GM12875 (cell line): ENCODE measurements at regions not wholly inside any gene's neighbourhood (a gene's known extent, or its start where the extent isn't known, plus 50 kb on each side); places are given as distances from the start of the nearest gene placed in this dataset.

Source experiments
- H3K4me3 ChIP-seq: one replicate; pipeline ENCODE4 v1.5.1; 2011; ENCODE audit warnings: low read depth, low read length, control low read depth
- TF ChIP-seq, protein P1 (sequence below): IDR thresholded peaks from 2 replicates; pipeline ENCODE4 v1.5.1; 2011; ENCODE audit warnings: low read depth, mild to moderate bottlenecking, control low read depth, inconsistent platforms, low read length, moderate library complexity, borderline replicate concordance; ENCODE audit not compliant: insufficient read depth

GRCh38 chr6:140464720-140465119, 1090.3 kb upstream of the CITED2 start:
- TF ChIP-seq, protein P1, sequence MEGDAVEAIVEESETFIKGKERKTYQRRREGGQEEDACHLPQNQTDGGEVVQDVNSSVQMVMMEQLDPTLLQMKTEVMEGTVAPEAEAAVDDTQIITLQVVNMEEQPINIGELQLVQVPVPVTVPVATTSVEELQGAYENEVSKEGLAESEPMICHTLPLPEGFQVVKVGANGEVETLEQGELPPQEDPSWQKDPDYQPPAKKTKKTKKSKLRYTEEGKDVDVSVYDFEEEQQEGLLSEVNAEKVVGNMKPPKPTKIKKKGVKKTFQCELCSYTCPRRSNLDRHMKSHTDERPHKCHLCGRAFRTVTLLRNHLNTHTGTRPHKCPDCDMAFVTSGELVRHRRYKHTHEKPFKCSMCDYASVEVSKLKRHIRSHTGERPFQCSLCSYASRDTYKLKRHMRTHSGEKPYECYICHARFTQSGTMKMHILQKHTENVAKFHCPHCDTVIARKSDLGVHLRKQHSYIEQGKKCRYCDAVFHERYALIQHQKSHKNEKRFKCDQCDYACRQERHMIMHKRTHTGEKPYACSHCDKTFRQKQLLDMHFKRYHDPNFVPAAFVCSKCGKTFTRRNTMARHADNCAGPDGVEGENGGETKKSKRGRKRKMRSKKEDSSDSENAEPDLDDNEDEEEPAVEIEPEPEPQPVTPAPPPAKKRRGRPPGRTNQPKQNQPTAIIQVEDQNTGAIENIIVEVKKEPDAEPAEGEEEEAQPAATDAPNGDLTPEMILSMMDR, result no peak
- H3K4me3 ChIP-seq, result no peak overlapping the region

- H3K4me3 ChIP-seq, result no peak overlapping the region
- TF ChIP-seq, protein P1, result no peak
Observed at GRCh38 chr6:140463312-140463710, 1088.9 kb upstream of the CITED2 start.

GRCh38 chr6:140462453-140463311, 1088.2 kb upstream of the CITED2 start:
- TF ChIP-seq, protein P1, result no peak
- H3K4me3 ChIP-seq, result no peak overlapping the region

- H3K4me3 ChIP-seq, result no peak overlapping the region
- TF ChIP-seq, protein P1, result no peak
Observed at GRCh38 chr6:140462076-140462452, 1087.6 kb upstream of the CITED2 start.

DNA sequence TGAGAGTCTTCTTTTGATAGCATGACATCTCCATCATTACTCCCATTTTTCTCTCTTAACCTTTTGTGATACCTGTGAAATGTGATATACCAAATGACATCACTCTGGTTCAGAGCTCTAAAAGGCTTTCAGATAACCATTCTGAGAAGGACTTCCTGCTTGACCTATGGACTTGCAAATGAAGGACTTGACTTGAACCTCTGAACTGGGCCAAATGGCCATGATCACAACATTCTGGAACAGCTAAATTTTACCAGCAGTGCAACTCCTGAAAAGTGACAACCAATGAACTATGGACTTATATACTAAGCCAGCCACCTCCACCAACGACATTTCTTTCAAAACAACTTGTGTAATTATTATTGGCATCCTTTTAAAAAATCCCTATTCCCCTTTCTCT, 1085.8 kb upstream of the CITED2 start:
- TF ChIP-seq, protein P1, result no peak
- H3K4me3 ChIP-seq, result no peak overlapping the region

DNA sequence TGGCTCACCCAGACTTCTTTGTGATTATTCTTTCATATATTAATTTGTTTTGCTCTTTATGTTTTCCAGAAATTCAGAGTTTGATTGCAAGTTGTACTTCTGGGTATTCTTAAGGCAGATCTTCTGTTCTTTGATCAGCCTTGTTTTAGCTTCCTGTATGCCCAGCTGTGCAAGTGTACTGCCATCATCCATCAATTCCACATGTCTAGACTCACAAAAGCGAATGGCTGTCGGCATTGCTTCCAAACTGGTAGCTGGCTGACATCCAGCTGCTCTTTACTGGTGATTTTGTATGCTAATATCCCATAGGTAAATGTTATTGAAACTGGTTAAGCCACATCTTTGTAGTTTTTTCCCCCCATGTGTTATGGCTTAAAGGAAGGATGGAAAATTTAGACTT, 1084.8 kb upstream of the CITED2 start:
- TF ChIP-seq, protein P1, result no peak
- no peak overlapping the region for H3K4me3 ChIP-seq

- no peak overlapping the region for H3K4me3 ChIP-seq
- TF ChIP-seq, protein P1, result no peak
Observed at GRCh38 chr6:140446241-140446640, 1071.8 kb upstream of the CITED2 start.
